MM.1S (cell line): ENCODE measurements at regions not wholly inside any gene's neighbourhood (a gene's known extent, or its start where the extent isn't known, plus 50 kb on each side); places are given as distances from the start of the nearest gene placed in this dataset.

ENCODE experiments used
- DNase-seq: peaks from one replicate; pipeline ENCODE4 v3.0.0-alpha.2; 2015
- H2AFZ ChIP-seq: fragments of 300-600 bp; sonication (generic); 2 replicates; pipeline ENCODE4 v1.6.0; 2016; ENCODE audit warnings: antibody characterized with exemption, low read length
- H3F3A ChIP-seq: fragments of 300-600 bp; sonication (generic); 2 replicates; pipeline ENCODE4 v1.6.1; 2016; ENCODE audit warnings: mild to moderate bottlenecking, antibody characterized with exemption, low read length, moderate library complexity, mixed read lengths; ENCODE audit not compliant: insufficient read depth
- H3K27ac ChIP-seq: fragments of 300-600 bp; sonication (generic); 2 replicates; pipeline ENCODE4 v1.5.1; 2016; ENCODE audit warnings: mild to moderate bottlenecking, low read length
- H3K27me3 ChIP-seq: fragments of 300-600 bp; sonication (generic); replicated peaks from 2 replicates; pipeline ENCODE4 v1.6.0; 2016; ENCODE audit warnings: low read length; ENCODE audit not compliant: insufficient read depth
- H3K36me3 ChIP-seq: fragments of 300-600 bp; sonication (generic); replicated peaks from 2 replicates; pipeline ENCODE4 v1.6.1; 2016; ENCODE audit warnings: mild to moderate bottlenecking, low read length, mixed read lengths; ENCODE audit not compliant: insufficient read depth
- H3K4me1 ChIP-seq: fragments of 300-600 bp; sonication (generic); 2 replicates; pipeline ENCODE4 v1.6.1; 2016; ENCODE audit warnings: low read length, mixed read lengths
- H3K4me2 ChIP-seq: fragments of 300-600 bp; sonication (generic); 2 replicates; pipeline ENCODE4 v1.6.0; 2016; ENCODE audit warnings: low read depth, low read length
- H3K4me3 ChIP-seq: fragments of 300-600 bp; sonication (generic); 2 replicates; pipeline ENCODE4 v1.5.1; 2016; ENCODE audit warnings: low read length, mixed read lengths
- H3K79me2 ChIP-seq: fragments of 300-600 bp; sonication (generic); 2 replicates; pipeline ENCODE4 v1.6.1; 2016; ENCODE audit warnings: mixed run types, low read length, mixed read lengths
- H3K9ac ChIP-seq: fragments of 300-600 bp; sonication (generic); 2 replicates; pipeline ENCODE4 v1.6.1; 2016; ENCODE audit warnings: low read length, mixed read lengths
- H3K9me2 ChIP-seq: fragments of 300-600 bp; sonication (generic); replicated peaks from 2 replicates; pipeline ENCODE4 v1.6.1; 2016; ENCODE audit warnings: mild to moderate bottlenecking, low read length, mixed read lengths; ENCODE audit not compliant: insufficient read depth
- H3K9me3 ChIP-seq: fragments of 300-600 bp; sonication (generic); replicated peaks from 2 replicates; pipeline ENCODE4 v1.6.1; 2016; ENCODE audit warnings: mild to moderate bottlenecking, low read length, mixed read lengths; ENCODE audit not compliant: insufficient read depth
- H4K20me1 ChIP-seq: fragments of 300-600 bp; sonication (generic); 2 replicates; pipeline ENCODE4 v1.6.1; 2016; ENCODE audit warnings: mild to moderate bottlenecking, low read length, moderate library complexity, mixed read lengths; ENCODE audit not compliant: insufficient read depth
- EZH2 ChIP-seq: fragments of 300-600 bp; sonication (generic); optimal IDR thresholded peaks from 2 replicates; pipeline ENCODE3; 2017; ENCODE audit warnings: low read depth, mild to moderate bottlenecking, antibody characterized with exemption, low read length, mixed read lengths
- EZH2phosphoT487 ChIP-seq: fragments of 300-600 bp; sonication (generic); IDR thresholded peaks from 2 replicates; pipeline ENCODE4 v1.6.1; 2018; ENCODE audit warnings: antibody characterized with exemption, low read length
- TF ChIP-seq, protein P1 (sequence below): fragments of 300-600 bp; sonication (generic); IDR thresholded peaks from 2 replicates; pipeline ENCODE4 v1.5.1; 2016; ENCODE audit warnings: antibody characterized with exemption, low read length, mixed read lengths

DNA sequence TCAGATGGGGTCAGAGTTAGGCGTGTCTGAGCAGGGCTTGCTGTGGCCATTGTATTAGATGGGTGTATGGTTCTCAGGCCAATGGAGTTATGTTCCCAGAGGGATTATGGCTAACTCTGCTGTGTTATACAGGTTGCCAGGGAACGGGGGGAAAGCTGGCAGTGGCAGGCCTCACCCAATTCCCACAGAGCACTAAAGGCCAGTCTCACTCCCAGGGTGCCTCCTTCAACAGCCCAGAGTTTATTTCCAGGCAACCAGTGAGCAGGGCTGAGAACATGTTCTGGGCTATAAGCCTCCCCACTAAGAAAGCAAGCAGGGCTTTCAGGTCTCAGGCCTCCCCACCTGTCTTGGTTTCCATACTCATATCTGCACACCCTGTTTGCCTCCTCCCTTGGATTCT is 597.9 kb downstream of the ZNF608 start:
- no peaks in the 10 kb centered on the region for H3K27me3 ChIP-seq

DNA sequence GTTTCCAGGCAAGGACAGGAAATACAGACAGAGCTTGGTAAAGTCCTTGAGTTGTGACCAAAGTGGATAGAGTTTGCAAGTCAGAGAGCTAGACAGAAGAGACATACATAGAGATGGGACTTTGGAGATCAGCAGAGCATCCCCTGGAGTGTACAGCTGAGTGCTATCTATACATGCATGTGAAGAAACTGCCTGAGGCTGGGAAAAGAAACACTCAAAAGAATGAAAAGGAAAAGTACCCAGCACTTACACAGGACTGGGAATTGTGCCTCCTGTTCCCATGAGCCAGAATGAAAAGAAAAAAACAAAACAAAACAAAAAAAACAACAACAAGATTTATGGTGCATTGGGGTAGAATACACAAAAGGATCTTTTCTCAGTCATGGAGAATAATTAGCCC is 606.4 kb downstream of the ZNF608 start:
- Histone ChIP-seq H3F3A (no peaks in the 10 kb centered on the region), H3K9me3 (no peaks in the 10 kb centered on the region), H3K4me1 (no peaks in the 10 kb centered on the region), H2AFZ (no peak overlapping the region), H3K9me2 (no peaks in the 10 kb centered on the region), H4K20me1 (no peaks in the 10 kb centered on the region), H3K4me2 (no peak overlapping the region), H3K4me3 (no peak overlapping the region), H3K27me3 (no peaks in the 10 kb centered on the region), H3K9ac (no peak overlapping the region), H3K79me2 (no peaks in the 10 kb centered on the region), H3K27ac (no peak overlapping the region), H3K36me3 (no peaks in the 10 kb centered on the region)
- DNase-seq: no peak
- TF ChIP-seq, protein P1, sequence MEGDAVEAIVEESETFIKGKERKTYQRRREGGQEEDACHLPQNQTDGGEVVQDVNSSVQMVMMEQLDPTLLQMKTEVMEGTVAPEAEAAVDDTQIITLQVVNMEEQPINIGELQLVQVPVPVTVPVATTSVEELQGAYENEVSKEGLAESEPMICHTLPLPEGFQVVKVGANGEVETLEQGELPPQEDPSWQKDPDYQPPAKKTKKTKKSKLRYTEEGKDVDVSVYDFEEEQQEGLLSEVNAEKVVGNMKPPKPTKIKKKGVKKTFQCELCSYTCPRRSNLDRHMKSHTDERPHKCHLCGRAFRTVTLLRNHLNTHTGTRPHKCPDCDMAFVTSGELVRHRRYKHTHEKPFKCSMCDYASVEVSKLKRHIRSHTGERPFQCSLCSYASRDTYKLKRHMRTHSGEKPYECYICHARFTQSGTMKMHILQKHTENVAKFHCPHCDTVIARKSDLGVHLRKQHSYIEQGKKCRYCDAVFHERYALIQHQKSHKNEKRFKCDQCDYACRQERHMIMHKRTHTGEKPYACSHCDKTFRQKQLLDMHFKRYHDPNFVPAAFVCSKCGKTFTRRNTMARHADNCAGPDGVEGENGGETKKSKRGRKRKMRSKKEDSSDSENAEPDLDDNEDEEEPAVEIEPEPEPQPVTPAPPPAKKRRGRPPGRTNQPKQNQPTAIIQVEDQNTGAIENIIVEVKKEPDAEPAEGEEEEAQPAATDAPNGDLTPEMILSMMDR: no peak
- no peak for TF ChIP-seq EZH2phosphoT487
- no peak for TF ChIP-seq EZH2

More for the DNA sequence above, 597.9 kb downstream of the ZNF608 start:
- no peak overlapping the region for H3K9ac ChIP-seq
- TF ChIP-seq EZH2phosphoT487 (no peak), EZH2 (no peak)
- TF ChIP-seq, protein P1: no peak
- no peaks in the 10 kb centered on the region for H3F3A ChIP-seq
- H2AFZ ChIP-seq: no peak overlapping the region
- no peaks in the 10 kb centered on the region for H4K20me1 ChIP-seq
- H3K79me2 ChIP-seq: no peaks in the 10 kb centered on the region
- no peak overlapping the region for H3K4me3 ChIP-seq
- H3K36me3 ChIP-seq: no peaks in the 10 kb centered on the region
- no peak overlapping the region for H3K4me2 ChIP-seq
- no peak for DNase-seq
- H3K9me3 ChIP-seq: no peaks in the 10 kb centered on the region
- H3K27ac ChIP-seq: no peak overlapping the region
- H3K4me1 ChIP-seq: no peaks in the 10 kb centered on the region
- H3K9me2 ChIP-seq: no peaks in the 10 kb centered on the region

DNA sequence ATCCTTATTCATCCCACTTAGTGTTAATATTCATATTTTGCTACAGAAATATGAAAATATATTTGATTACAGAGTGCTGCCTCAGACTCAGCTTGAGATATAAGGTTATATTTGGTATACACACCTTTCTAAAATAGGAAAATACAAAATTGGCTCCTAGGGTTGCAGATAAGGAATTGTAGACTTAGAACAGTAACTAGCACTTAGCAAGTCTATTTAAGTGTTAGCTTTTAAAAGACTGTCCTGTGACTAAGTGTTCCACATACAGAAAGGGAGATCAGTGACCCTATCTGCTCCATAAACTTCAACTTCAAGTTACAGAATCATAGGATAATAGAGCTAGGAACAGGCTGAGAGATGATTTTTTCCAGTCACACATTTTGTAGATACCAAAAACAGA is 607.0 kb downstream of the ZNF608 start:
- Histone ChIP-seq H4K20me1 (no peaks in the 10 kb centered on the region), H3K4me1 (no peaks in the 10 kb centered on the region), H3K27ac (no peak overlapping the region), H3K4me3 (no peak overlapping the region), H3K79me2 (no peaks in the 10 kb centered on the region), H2AFZ (no peak overlapping the region), H3F3A (no peaks in the 10 kb centered on the region), H3K4me2 (no peak overlapping the region), H3K27me3 (no peaks in the 10 kb centered on the region), H3K9me2 (no peaks in the 10 kb centered on the region), H3K9me3 (no peaks in the 10 kb centered on the region), H3K36me3 (no peaks in the 10 kb centered on the region), H3K9ac (no peak overlapping the region)
- TF ChIP-seq, protein P1: no peak
- TF ChIP-seq EZH2phosphoT487 (no peak), EZH2 (no peak)
- DNase-seq: no peak
